ENCODE measurements at regions not wholly inside any gene's neighbourhood (a gene's known extent, or its start where the extent isn't known, plus 50 kb on each side); places are given as distances from the start of the nearest gene placed in this dataset.

- Mint-ChIP-seq H3K27ac (no peak overlapping the region), H3K4me1 (ENCODE audit: low read depth) (no peaks in the 10 kb centered on the region), H3K36me3 (ENCODE audit: insufficient read depth in 2 of 2) (no peaks in the 10 kb centered on the region), H3K4me3 (no peak overlapping the region), H3K9me3 (no peaks in the 10 kb centered on the region), H3K27me3 (ENCODE audit: low read depth) (peaks cover 1% of the 10 kb centered on the region)
- DNase-seq (no peak), ATAC-seq (replicated peaks in 1 of 2) (no peak)
These were observed 304.1 kb downstream of the DEPDC1B start for GRCh38 chr5:60395712-60396329.

DNA sequence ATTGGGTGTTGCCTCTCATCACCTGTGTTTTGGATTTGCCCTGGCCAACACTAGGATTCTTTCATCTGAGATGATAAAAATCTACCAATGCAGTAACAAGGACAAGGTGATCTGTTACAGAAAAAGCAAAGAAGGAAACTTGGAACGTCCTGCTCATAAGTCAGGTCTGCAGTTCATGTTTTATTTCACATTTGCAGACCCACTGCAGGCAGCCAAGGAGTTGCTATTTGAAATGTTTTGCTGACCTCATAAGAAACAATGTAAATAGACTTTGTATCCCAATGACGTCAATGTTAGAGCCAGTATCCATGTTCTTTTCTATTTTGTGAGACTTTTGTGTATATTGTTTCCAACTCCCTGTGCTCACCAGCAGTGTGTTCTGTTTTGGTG lies 312.9 kb downstream of the DEPDC1B start:
- Mint-ChIP-seq H3K27me3 (ENCODE audit: low read depth) (peaks cover 15% of the 10 kb centered on the region), H3K36me3 (ENCODE audit: insufficient read depth in 2 of 2) (peaks cover 0 to 2% of the 10 kb centered on the region in 2 donors), H3K4me1 (ENCODE audit: low read depth) (no peaks in the 10 kb centered on the region), H3K4me3 (no peak overlapping the region), H3K27ac (no peak overlapping the region), H3K9me3 (no peaks in the 10 kb centered on the region)
- DNase-seq = no peak
- ATAC-seq (replicated peaks in 1 of 2) = no peak

DNA sequence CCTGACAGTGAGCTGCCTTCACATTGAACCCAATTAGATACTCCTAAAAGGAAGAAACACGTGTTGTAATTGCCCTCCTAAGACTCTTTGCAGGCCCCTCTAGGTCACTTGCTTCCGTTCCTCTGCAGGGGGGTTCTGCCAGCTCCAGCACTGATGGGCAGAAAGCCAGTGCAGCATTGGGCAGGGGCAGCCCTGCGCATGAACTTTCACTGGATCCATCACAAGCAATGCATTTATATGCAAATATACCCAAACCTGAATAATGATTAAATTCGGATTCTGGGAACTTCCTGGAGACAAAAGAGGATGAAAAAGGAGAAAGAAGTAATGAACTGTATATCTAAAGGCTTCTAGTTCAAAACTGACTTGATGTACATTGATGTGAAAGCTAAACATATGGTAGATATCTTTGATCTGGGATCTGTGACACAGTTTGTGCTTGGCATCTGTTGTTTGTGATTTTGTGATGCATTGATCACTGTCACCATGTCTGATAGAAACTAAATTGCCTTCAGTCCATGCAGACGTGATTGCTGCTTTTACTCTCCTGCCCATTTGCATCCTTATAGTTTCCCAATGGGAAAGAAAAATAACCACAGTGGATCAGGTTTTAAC lies 313.4 kb downstream of the DEPDC1B start:
- Mint-ChIP-seq H3K4me1 (ENCODE audit: low read depth) (no peaks in the 10 kb centered on the region), H3K36me3 (ENCODE audit: insufficient read depth in 2 of 2) (peaks cover 0 to 2% of the 10 kb centered on the region in 2 donors), H3K27ac (no peak overlapping the region), H3K9me3 (no peaks in the 10 kb centered on the region), H3K4me3 (no peak overlapping the region), H3K27me3 (ENCODE audit: low read depth) (peaks cover 15% of the 10 kb centered on the region)
- DNase-seq (no peak), ATAC-seq (replicated peaks in 1 of 2) (no peak)

- H3K4me3 Mint-ChIP-seq = no peak overlapping the region
- DNase-seq = no peak
- peaks cover 4% of the 10 kb centered on the region for H3K27me3 Mint-ChIP-seq (ENCODE audit: low read depth)
- no peak for ATAC-seq (replicated peaks in 1 of 2)
- H3K36me3 Mint-ChIP-seq (ENCODE audit: insufficient read depth in 2 of 2) = no peaks in the 10 kb centered on the region
- H3K27ac Mint-ChIP-seq = no peak overlapping the region
- H3K9me3 Mint-ChIP-seq = no peaks in the 10 kb centered on the region
- no peaks in the 10 kb centered on the region for H3K4me1 Mint-ChIP-seq (ENCODE audit: low read depth)
These were observed 317.2 kb downstream of the DEPDC1B start for GRCh38 chr5:60382716-60383115.

- DNase-seq (no peak), ATAC-seq (replicated peaks in 1 of 2) (no peak)
- H3K27me3 Mint-ChIP-seq (ENCODE audit: low read depth) = peaks cover 4% of the 10 kb centered on the region
- H3K4me3 Mint-ChIP-seq = no peak overlapping the region
- H3K4me1 Mint-ChIP-seq (ENCODE audit: low read depth) = no peaks in the 10 kb centered on the region
- H3K27ac Mint-ChIP-seq = no peak overlapping the region
- H3K36me3 Mint-ChIP-seq (ENCODE audit: insufficient read depth in 2 of 2) = no peaks in the 10 kb centered on the region
- peaks cover 0 to 5% of the 10 kb centered on the region in 2 donors for H3K9me3 Mint-ChIP-seq
These were observed 320.1 kb downstream of the DEPDC1B start for GRCh38 chr5:60379907-60380306.

GRCh38 chr5:60377826-60378225 lies 322.1 kb downstream of the DEPDC1B start:
- no peaks in the 10 kb centered on the region for H3K4me1 Mint-ChIP-seq (ENCODE audit: low read depth)
- no peak for ATAC-seq (replicated peaks in 1 of 2)
- no peaks in the 10 kb centered on the region for H3K27me3 Mint-ChIP-seq (ENCODE audit: low read depth)
- no peak for DNase-seq
- no peak overlapping the region for H3K4me3 Mint-ChIP-seq
- H3K9me3 Mint-ChIP-seq = peaks cover 0 to 5% of the 10 kb centered on the region in 2 donors
- H3K27ac Mint-ChIP-seq = no peak overlapping the region
- H3K36me3 Mint-ChIP-seq (ENCODE audit: insufficient read depth in 2 of 2) = no peaks in the 10 kb centered on the region

DNA sequence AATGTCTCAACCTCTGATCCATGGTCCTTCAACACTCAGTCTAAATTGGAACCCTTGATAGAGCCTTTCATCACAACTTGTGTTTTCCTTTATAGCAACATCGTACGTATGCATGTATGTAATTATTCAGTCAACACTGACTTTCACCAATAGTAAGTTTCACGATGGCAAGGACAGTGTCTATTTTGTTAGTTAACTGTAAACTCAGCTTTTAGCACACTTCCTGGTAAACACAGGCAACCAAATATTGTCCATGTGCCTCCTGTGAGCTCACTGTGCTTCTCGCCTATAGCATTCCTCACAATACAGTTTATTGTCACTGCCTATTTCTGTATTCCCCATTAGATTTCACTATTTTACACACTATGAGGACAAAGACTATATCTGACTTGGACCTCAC lies 323.1 kb downstream of the DEPDC1B start:
- Mint-ChIP-seq H3K27ac (no peak overlapping the region), H3K4me3 (no peak overlapping the region)
- ATAC-seq (replicated peaks in 1 of 2) = no peak

GRCh38 chr5:60374409-60374808 lies 325.6 kb downstream of the DEPDC1B start:
- peaks cover 0 to 6% of the 10 kb centered on the region in 2 donors for H3K9me3 Mint-ChIP-seq
- no peak for DNase-seq
- H3K36me3 Mint-ChIP-seq (ENCODE audit: insufficient read depth in 2 of 2) = no peaks in the 10 kb centered on the region
- no peak for ATAC-seq (replicated peaks in 1 of 2)
- no peaks in the 10 kb centered on the region for H3K4me1 Mint-ChIP-seq (ENCODE audit: low read depth)
- H3K27ac Mint-ChIP-seq = no peak overlapping the region
- H3K4me3 Mint-ChIP-seq = no peak overlapping the region
- no peaks in the 10 kb centered on the region for H3K27me3 Mint-ChIP-seq (ENCODE audit: low read depth)

More for the DNA sequence above, 323.1 kb downstream of the DEPDC1B start:
- DNase-seq = no peak
- no peaks in the 10 kb centered on the region for H3K36me3 Mint-ChIP-seq (ENCODE audit: insufficient read depth in 2 of 2)
- peaks cover 0 to 5% of the 10 kb centered on the region in 2 donors for H3K9me3 Mint-ChIP-seq
- no peaks in the 10 kb centered on the region for H3K4me1 Mint-ChIP-seq (ENCODE audit: low read depth)
- no peaks in the 10 kb centered on the region for H3K27me3 Mint-ChIP-seq (ENCODE audit: low read depth)

GRCh38 chr5:60372786-60373185 lies 327.2 kb downstream of the DEPDC1B start:
- Mint-ChIP-seq H3K27ac (no peak overlapping the region), H3K9me3 (peaks cover 0 to 6% of the 10 kb centered on the region in 2 donors), H3K27me3 (ENCODE audit: low read depth) (no peaks in the 10 kb centered on the region), H3K4me1 (ENCODE audit: low read depth) (no peaks in the 10 kb centered on the region), H3K36me3 (ENCODE audit: insufficient read depth in 2 of 2) (no peaks in the 10 kb centered on the region), H3K4me3 (no peak overlapping the region)
- no peak for ATAC-seq (replicated peaks in 1 of 2)
- DNase-seq = no peak

DNA sequence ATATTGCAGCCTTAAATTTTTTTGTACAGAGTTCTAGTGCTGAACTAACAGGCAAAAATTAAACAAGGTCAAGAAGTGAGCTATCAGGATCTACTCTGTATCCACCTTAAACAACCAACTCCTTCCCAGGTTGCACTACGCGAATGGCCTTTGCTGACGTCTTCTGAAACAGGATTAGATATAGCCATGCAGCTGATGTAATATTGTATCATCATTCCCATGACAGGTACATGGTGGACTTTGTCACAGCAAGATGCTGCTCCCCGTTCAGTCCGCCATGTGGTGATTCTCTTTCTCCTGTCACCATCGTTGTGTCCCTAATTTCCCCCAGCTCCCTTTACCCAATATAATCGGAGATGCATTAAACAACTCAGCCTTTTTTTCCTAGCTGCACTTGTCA lies 328.9 kb downstream of the DEPDC1B start:
- no peaks in the 10 kb centered on the region for H3K27me3 Mint-ChIP-seq (ENCODE audit: low read depth)
- H3K4me3 Mint-ChIP-seq = no peak overlapping the region
- ATAC-seq (replicated peaks in 1 of 2) = no peak

DNA sequence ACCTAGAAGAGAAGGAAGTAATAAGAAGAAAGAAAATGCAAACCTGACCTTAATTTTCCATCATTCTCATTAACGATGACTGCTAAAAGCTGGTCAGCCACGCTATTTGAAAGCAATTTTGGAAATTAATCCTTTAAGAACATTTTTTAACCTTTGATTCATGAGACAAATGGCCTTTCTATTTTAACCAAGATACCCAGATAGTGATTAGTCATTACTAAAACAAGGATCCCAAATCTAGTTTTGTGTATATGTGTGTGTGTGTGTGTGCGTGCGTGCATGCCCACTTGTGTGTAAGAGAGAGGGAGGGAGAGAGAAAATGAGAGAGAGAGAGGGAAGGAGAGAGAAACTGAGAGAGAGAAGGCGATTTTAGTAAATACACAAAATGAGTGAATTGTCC lies 329.5 kb downstream of the DEPDC1B start:
- no peak for DNase-seq
- no peak overlapping the region for H3K27ac Mint-ChIP-seq
- ATAC-seq (replicated peaks in 1 of 2) = no peak

More for the DNA sequence above, 328.9 kb downstream of the DEPDC1B start:
- H3K27ac Mint-ChIP-seq = no peak overlapping the region
- H3K36me3 Mint-ChIP-seq (ENCODE audit: insufficient read depth in 2 of 2) = no peaks in the 10 kb centered on the region
- peaks cover 0 to 1% of the 10 kb centered on the region in 2 donors for H3K9me3 Mint-ChIP-seq
- no peak for DNase-seq
- H3K4me1 Mint-ChIP-seq (ENCODE audit: low read depth) = no peaks in the 10 kb centered on the region

GRCh38 chr5:60369391-60369790 lies 330.6 kb downstream of the DEPDC1B start:
- no peak overlapping the region for H3K27ac Mint-ChIP-seq
- H3K9me3 Mint-ChIP-seq = peaks cover 0 to 1% of the 10 kb centered on the region in 2 donors
- ATAC-seq (replicated peaks in 1 of 2) (no peak), DNase-seq (no peak)
- no peaks in the 10 kb centered on the region for H3K27me3 Mint-ChIP-seq (ENCODE audit: low read depth)
- H3K4me1 Mint-ChIP-seq (ENCODE audit: low read depth) = no peaks in the 10 kb centered on the region
- no peaks in the 10 kb centered on the region for H3K36me3 Mint-ChIP-seq (ENCODE audit: insufficient read depth in 2 of 2)
- H3K4me3 Mint-ChIP-seq = no peak overlapping the region

More for the DNA sequence above, 329.5 kb downstream of the DEPDC1B start:
- H3K9me3 Mint-ChIP-seq = peaks cover 0 to 1% of the 10 kb centered on the region in 2 donors
- H3K4me3 Mint-ChIP-seq = no peak overlapping the region
- no peaks in the 10 kb centered on the region for H3K4me1 Mint-ChIP-seq (ENCODE audit: low read depth)
- H3K27me3 Mint-ChIP-seq (ENCODE audit: low read depth) = no peaks in the 10 kb centered on the region
- no peaks in the 10 kb centered on the region for H3K36me3 Mint-ChIP-seq (ENCODE audit: insufficient read depth in 2 of 2)

DNA sequence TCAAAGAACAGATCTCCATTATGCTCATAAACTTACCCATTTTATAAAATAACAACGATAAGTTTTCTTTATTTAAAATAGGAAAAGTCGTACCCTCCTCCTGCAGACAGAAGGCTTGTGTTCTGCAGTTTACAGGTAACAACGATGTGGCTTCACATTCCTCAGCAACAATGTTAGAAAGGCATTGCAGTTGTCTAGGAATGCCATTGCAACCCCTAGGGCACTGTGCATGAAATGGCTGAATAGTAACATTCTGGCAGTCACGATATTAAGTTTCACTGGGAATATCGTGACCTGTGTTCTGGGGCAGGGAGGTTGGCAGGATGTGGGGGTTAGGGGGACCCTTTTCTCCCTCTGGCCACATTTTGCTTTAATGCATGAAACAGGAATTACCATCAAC lies 331.9 kb downstream of the DEPDC1B start:
- DNase-seq = no peak
- H3K4me1 Mint-ChIP-seq (ENCODE audit: low read depth) = no peaks in the 10 kb centered on the region
- H3K27me3 Mint-ChIP-seq (ENCODE audit: low read depth) = no peaks in the 10 kb centered on the region

DNA sequence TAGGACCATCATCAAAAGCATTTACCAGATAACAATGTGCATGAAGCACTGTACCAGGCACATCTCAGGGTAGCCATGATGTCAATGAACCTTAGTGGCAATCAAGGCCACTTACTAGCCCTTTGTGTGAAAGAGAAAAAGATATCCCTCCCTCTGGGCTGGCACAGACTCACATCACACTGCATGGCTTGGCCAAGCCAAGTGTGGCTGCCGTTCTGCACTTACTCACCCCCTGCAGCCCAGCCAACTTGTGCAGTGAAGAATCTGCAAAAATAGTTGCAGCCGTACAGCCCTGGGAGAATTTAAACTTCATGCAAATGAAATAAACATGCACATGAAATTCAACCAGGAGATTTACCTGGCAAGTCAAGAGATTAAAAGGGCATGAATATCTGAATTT lies 333.5 kb downstream of the DEPDC1B start:
- peaks cover 0 to 1% of the 10 kb centered on the region in 2 donors for H3K9me3 Mint-ChIP-seq
- no peaks in the 10 kb centered on the region for H3K36me3 Mint-ChIP-seq (ENCODE audit: insufficient read depth in 2 of 2)
- no peak overlapping the region for H3K4me3 Mint-ChIP-seq
- no peaks in the 10 kb centered on the region for H3K4me1 Mint-ChIP-seq (ENCODE audit: low read depth)
- DNase-seq (no peak), ATAC-seq (replicated peaks in 1 of 2) (no peak)
- no peak overlapping the region for H3K27ac Mint-ChIP-seq
- no peaks in the 10 kb centered on the region for H3K27me3 Mint-ChIP-seq (ENCODE audit: low read depth)

More for the DNA sequence above, 331.9 kb downstream of the DEPDC1B start:
- no peak overlapping the region for H3K27ac Mint-ChIP-seq
- ATAC-seq (replicated peaks in 1 of 2) = no peak
- H3K4me3 Mint-ChIP-seq = no peak overlapping the region
- H3K9me3 Mint-ChIP-seq = peaks cover 0 to 1% of the 10 kb centered on the region in 2 donors
- H3K36me3 Mint-ChIP-seq (ENCODE audit: insufficient read depth in 2 of 2) = no peaks in the 10 kb centered on the region

Data from activated T-cell treated with anti-CD3 and anti-CD28 coated beads, Interleukin-2, amount 50 U/mL, for 72 hours (primary cell).